HG03103 (cell line): ENCODE measurements at regions not wholly inside any gene's neighbourhood (a gene's known extent, or its start where the extent isn't known, plus 50 kb on each side); places are given as distances from the start of the nearest gene placed in this dataset.

Experiments
- ATAC-seq: cut with Tn5 transposase; IDR thresholded peaks from one replicate; pipeline ENCODE4 v1.9.1; 2021; ENCODE audit warnings: low read depth; ENCODE audit not compliant: unreplicated experiment

DNA sequence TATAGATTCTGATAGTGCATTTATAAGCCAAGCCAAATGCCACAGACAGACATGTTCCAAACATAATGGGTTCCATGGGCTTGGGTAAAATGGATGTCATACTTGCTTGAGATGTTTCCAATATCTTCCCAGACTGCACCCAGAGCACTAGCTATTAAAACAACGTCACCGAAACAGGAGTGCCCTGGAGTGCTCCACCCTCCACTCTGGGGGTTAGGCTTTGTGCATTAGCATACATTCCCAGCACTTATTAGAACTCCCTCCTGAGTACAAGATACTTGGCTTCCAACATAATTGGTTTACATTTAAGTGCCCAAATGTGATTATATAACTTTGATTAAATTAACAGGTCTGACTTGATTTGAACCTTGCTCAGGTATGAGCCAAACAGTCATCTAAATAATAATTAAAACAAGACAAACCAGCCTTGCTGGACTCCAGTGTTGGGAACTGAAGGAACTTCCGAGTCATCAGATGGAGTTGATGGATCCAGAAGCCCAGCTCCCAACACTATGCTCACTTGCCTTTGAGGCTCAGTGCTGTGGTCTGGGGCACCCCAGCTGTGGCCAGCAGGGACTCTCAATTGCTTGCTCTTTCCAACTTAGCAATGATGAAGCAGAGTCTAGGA, 60.5 kb upstream of the LGALSL start:
- ATAC-seq: no peak

DNA sequence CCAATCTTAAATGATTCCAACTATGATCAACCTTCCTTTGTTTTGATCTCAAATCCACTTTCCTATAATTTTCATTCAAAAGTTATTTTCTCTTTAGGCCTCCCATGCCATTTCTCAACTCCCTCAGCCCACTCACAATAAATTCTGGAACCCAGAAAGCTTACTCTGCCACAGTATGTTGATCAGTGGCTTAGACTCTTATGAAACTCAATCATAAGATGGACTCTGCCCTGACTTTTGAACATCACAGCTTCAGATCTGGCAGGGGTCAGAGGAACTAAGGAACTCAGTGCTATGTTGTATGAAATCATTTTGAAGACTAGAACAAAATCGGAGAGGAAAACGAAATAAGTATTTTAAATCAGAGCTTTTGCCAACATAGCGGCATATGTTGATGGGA, 59.8 kb upstream of the LGALSL start:
- no peak for ATAC-seq

DNA sequence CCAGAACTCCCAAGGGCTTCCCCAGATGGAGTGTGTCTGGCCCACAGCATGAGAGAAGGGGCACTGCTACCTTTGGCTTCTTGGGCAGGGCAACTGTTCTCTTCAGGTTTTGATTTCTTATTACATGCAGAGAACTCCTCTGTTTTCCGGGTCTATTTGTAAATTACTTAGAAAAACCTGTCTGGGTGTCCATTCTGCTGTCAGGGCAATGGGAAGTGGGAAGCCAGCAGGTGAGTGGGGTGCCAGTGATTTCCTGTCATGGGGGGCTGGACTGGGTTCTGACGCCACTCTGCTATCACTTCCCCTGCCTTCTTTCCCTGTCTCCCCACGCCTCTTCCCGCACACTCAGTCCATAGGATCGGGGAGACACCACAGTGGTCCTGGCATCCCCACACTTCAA, 58.0 kb upstream of the LGALSL start:
- no peak for ATAC-seq

DNA sequence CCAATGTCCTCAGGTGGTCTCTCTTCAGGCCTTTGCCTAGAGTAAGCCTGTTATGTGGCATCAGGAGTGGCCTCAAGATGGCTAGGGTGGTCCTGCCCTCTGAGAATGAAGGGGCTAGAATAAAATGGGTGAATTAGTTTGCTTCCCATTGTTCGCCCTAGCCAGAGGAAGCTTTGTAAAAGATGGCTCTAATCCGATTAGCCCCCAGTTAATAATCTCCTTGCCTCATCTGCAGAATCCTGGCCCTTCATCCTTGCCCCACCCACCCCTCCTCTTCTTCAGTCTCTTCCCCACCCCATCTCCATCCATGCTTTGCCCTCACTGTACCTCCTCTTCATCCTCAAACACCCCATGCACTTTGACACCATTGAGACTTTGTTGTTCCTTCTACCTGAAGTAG, 57.4 kb upstream of the LGALSL start:
- ATAC-seq: no peak

DNA sequence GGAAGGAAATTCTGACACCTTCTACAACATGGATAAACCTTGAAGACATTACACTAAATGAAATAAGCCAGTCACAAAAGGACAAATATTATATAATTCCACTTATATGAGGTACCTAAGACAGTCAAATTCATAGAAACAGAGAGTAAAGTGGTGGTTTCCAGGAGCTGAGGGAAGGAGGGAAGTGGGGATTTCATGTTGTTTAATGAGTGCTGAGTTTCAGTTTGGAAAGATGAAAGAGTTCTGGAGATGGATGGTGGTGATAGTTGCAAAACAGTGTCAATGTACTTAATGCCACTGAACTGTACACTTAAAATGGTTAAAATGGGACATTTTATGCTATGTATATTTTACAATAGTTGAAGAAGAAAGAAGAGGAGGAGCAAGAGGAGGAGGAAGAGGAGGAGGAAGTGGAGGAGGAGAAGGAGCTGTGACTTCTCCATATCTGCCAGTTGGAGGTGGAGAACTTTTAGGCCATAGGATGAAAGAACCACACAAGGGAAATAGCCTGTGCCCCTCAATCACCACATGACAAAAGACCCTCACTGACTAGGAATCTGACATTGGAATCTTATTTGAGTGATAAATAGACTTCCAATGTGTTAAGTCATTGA, 55.3 kb upstream of the LGALSL start:
- no peak for ATAC-seq

DNA sequence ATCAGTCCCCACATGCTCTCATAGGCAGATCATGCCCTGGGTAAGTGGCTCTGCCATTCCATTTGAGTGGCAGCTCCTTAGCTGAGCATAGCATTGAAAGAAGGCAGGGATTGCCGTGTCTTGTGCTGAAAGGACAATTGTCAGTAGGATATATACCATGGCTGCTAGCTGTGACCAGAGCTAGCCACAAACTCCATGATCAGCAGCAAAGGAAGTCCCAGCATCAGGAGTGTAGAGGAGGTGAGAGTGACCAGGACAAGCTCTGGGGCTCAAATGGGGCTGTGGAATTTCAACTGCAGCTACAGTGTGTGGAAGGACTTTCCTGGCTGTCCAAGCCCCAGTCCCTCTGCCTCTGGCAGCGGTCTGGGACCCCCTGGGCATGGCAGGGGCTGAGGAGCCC, 54.4 kb upstream of the LGALSL start:
- no peak for ATAC-seq

DNA sequence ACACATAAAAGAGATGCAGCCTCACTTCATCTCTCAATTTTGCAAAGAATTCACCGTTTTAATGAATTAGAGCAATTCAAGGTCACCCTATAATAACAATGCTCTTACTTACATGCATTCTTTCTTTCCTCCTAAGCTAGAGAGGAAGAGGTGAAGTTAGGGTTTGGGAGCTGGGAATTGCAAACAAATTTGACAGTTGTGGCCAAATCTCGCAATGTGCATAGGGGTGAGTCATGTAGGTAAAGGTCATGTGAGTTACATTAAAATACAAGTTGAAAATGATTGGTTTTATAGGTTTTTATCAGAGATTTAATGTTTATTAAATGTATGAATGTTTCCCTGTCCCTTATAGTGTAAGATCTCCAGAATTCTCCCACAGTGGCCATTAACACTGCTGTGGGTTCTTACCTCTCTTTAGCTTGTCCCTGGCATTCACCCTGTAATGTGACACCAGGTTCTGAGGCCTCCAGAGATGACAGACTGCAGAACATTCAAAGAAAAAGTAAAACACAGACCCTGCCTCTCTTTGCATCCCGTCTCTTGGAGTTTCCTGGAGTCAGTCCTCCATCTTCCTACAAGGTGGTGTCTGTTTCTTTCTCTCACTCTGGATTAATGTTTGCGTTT, 53.7 kb upstream of the LGALSL start:
- no peak for ATAC-seq

DNA sequence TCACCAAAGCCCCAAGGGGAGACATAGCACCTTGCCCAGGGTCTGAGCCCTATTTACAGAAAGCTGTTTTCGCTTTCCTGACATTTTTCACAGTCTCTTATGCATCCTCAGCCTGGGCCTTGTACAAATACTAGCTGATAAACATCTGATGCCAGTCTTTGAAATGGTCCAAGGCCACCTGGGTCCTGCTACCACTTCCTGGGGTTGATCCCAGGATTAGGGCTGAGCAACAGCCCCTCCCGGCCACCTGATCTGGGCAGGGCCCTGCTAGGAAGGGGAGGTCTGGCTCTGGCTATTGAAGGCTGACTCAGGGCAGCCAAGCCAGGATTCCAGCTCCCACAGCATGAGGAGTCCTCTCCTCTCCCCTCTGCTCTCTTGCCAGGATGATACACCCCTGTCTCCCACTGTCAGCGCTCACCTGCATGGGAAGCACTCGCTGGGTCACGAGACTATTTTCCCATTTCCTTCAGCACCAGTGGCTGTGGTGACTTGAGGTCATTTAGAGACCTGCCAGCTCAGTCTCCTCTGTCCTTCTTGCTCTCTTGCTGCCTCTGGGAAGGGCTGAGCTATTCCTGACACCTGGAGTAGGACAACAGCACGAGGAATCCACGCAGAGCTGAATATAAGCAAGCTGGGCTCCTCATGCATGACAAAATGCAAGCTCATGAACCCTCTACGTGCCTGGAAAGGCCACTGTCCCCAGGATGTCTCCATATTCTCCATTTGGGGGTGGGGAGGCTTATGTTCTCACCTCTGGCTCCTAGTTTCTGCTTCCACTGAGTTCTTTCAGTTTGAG, 53.0 kb upstream of the LGALSL start:
- ATAC-seq: no peak

DNA sequence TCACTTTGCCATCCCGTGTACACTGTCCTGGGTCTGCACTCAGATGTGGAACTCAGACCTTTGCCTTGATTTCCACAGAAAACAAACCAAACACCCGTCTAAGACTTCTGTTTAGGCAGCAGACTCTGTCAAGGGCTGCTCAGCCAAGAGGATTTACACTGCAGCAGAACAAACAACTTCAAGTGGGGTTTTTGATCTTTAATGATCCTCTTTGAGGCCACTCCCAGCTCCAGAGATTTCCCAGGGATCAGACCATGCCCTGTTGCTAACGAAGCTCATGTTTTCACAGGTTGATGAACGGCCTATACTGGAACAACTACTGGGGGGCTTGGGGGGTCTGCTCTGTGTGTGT, 52.5 kb upstream of the LGALSL start:
- ATAC-seq: no peak

DNA sequence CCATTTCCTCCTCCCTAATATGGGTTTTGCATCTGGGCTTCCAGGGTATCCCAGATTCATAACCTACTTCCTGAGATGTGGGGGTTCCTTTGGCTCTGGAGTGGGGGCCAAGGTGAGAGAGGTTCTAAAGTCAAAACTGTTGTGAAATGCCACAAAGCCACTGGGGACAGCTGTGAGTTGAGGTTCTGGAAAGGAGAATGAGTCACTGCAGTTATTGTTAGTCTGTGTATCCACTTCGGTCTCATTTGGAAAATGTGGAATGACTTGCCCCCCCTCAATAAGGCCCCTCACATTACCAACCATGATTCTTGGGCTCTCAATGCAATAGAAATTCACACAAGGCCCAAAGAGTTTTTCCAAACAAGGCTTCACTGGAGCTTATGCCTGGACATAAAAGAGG, 51.1 kb upstream of the LGALSL start:
- no peak for ATAC-seq

DNA sequence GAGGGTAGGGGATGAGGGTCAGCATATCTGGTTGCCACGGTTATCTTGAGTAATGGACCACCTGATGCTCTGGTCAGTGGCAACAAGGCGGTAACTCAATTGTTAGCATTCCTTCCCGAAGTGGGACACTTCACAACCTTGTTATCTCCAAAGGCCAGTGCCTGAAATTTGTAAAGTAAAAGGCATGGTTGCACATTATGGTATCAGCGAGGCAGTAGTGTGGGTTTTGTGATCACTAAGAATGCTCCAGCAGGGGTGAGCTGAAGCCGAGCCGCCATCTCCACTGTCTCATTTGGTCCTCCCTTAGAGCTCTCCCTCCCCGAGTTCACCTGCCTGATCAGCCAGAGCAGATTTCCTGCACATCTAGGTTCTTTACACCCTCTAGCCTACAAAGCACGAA, 50.5 kb upstream of the LGALSL start:
- ATAC-seq: no peak

DNA sequence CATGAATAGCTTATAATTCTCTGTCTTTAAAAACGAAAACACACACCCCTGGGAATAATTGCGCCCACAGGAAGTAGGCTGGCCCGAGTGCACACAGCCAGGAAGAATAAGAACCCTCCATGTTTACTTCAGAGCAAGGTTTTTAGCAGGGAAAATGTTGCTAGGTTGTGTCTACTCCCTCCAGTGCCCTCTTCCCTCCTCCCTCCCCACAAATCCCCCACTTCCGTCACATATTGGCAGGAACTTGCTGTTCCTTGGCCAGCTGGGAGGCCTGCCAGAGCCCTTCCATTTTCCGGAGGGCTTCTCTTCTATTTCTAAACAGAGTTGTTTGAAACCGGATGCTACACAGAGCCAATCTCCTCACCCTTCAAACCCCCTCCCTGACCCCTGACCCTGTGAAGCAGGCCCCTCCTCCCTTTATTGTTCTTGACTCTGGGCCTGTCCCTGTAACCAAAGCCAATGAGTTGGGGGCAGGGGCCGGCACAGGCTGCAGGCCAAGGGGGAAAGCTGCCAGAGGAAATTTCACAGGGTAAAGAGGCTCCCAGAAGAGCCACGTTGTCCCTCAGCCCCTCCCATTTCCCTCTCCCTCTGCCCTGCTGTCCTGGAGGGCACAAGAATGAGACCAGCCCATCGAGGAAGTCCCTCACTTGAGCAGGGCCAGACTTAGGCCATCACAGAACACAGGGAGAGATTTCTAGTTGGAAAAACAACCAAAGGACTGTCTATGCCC, 49.8 kb upstream of the LGALSL start:
- ATAC-seq: no peak
